GM18507 (cell line): ENCODE measurements at regions not wholly inside any gene's neighbourhood (a gene's known extent, or its start where the extent isn't known, plus 50 kb on each side); places are given as distances from the start of the nearest gene placed in this dataset.

Experiments
- DNase-seq: peaks from one replicate; pipeline ENCODE4 v3.0.0; 2011; ENCODE audit warnings: low read depth; ENCODE audit not compliant: insufficient read length; ENCODE audit errors: extremely low spot score
- FAIRE-seq: peaks from 2 replicates; lab custom pipeline; 2011; peaks lifted over from hg19 to GRCh38; lab: Jason Lieb, UNC

- no peak for FAIRE-seq
- DNase-seq, result no peak
Observed at GRCh38 chr5:57598756-57599155, 116.1 kb upstream of the ACTBL2 start.

GRCh38 chr5:57598097-57598496 is 115.5 kb upstream of the ACTBL2 start:
- FAIRE-seq (no peak), DNase-seq (no peak)

DNA sequence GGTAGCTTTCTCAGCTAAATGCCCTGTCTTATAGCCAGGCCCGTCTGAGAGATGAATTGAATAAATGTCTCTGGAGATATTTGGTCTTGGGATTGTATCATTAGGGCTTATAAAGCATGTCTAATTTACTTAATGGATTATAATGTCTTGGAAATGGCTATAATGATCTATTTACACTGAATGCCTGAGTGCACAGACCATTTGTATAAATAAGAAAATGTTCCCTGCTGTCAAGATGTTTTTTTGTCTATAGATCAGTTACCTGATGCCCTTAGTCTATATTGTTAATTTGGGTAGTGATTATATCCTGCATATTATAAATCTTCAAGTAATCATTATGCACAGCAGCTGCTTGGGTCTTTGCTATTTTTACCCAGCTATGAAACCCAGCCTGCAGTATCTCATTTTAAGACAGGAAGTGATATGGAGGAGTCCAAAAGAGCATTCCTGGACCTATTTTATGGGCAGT is 112.9 kb upstream of the ACTBL2 start:
- DNase-seq (no peak), FAIRE-seq (no peak)

GRCh38 chr5:57594436-57594835 is 111.8 kb upstream of the ACTBL2 start:
- FAIRE-seq (no peak), DNase-seq (no peak)

DNA sequence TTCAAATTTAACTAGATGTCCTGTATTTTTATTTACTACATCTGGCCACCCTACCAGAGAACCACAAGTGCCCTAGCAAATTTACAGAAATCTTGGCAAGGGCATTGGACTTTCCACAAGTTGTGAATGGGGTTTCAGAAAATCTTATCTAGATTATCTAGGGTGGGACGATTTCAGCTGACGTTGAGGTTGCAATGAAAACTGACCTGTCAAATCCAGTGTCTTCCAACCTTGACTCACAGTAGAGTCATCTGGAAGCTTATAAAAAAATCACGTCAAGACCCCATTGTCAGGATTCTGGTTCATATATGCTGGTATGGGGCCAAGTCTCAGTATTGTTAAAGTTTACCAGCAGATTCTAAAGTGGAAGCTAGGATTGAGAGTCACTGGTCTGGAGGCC is 109.6 kb upstream of the ACTBL2 start:
- no peak for FAIRE-seq
- DNase-seq, result no peak

- no peak for FAIRE-seq
- no peak for DNase-seq
Observed at GRCh38 chr5:57586649-57587048, 104.0 kb upstream of the ACTBL2 start.

DNA sequence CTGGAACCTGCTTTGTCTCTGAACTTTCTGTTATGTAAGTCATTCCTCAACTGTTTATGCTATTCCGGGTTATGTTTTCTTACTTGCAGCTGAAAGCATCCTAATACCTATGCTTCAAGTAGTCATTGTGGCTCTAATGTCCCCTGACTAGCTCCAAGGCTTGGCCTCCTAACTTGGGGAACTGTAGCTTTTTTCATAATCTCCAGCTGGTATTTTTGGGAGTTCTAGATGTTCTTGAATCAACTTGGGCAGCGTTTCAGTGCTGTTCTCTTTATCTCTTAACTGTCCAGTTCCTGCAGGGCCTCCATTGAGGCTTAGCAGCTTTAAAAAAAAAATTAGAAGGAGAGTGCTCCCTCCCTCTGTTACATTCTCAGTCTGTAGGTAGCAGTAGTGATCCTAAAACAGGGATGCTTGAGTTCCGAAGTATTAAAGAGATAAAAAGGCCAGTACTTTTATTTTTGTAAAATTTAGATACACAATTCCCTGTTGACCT is 100.0 kb upstream of the ACTBL2 start:
- FAIRE-seq (no peak), DNase-seq (no peak)

DNA sequence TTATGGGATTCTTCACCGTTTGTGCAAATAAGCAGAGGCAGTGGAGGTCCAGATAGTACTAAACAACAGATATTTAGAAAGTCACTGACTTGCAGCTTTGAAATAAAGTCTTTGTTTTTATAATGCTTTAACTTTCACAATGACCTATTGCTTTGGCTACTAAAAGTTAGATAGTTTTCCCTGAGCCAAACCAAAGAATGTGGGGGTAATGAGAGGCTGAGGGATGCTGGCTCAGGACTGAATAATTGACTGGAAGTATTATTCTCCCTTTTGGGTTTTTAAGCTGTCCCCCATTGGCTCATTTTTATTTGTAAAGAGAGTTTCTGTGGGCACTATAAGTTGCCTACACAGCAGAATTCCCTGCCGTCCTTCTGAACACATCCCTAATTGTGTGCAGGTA is 99.2 kb upstream of the ACTBL2 start:
- FAIRE-seq (no peak), DNase-seq (no peak)

- no peak for FAIRE-seq
- DNase-seq, result no peak
Observed at GRCh38 chr5:57581222-57581621, 98.6 kb upstream of the ACTBL2 start.

DNA sequence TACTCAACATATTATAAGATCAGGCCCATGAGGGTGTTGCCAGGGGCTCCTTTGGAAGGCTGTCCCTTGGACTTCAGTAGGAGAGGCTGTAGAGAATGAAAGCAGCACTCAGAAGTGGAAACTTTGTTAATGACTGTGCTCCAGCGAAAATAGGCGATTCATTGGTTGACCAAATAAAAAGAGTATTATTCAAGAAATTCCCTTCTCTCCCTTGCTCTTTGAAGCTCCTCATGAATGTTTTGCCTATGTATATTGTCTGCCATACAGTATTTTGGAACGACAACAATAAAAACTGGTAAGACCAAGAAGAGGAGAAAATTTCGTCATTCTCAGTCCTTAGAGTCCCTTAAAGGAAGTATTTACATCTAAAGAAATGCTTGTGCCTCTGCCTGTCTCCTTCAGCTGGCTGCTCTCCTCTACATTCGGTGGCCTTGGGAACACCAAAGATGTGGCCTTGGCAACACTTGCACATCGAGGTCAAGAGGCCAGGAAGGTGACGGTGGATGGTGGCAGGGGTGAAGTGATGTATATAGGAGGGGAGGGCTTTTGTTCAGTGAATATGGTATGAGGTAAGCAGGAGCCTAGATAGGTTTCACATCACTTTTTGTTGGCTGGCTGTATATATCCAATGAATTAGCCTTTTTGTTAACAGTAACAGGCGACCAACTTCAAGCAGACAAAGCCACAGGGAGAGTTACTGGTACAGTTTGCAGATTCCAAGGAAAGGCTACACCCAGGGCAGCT is 95.0 kb upstream of the ACTBL2 start:
- no peak for FAIRE-seq
- DNase-seq, result no peak

- no peak for FAIRE-seq
- no peak for DNase-seq
Observed at GRCh38 chr5:57576317-57576716, 93.7 kb upstream of the ACTBL2 start.

GRCh38 chr5:57575839-57576238 is 93.2 kb upstream of the ACTBL2 start:
- no peak for FAIRE-seq
- DNase-seq, result no peak

DNA sequence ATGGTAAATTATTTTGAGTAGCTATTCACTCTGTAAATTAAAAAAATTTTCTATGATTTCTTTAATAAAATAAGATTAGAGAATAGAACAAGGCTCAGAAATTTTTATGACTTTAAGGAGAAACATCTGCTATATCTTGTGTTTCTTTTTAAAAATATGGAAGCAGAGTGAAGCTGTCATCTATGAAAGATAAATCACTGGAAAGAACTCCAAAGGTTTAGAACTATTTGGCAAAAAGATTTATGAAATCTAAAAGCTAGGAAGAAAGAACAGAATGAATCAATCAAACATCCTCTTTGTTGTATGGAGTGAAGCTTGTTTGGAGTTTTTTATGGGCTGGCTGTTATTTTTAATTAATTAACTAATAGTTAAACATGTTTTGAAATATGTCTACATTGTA is 89.8 kb upstream of the ACTBL2 start:
- DNase-seq, result no peak
- FAIRE-seq, result no peak

GRCh38 chr5:57569601-57570000 is 87.0 kb upstream of the ACTBL2 start:
- FAIRE-seq (no peak), DNase-seq (no peak)

- DNase-seq (no peak), FAIRE-seq (no peak)
Observed at GRCh38 chr5:57568136-57568535, 85.5 kb upstream of the ACTBL2 start.

DNA sequence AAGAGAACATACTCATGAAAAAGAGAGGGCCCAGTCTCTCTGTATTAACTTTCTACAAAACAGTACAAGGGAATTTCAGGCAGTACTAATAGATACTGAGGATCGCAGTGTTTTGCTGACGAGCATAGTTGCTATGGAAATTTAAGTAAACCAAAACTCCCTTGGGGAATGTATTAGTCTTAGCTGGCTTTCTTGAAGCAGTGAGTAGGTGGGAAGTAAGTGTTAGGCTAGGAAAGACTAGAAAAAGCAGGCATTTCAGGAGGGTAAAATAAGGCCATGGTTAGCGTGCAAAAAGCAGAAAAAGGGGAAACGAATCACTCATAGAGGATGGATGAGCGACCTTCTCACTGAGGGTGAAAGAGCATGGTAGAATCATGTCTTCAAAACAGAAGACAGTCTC is 84.3 kb upstream of the ACTBL2 start:
- FAIRE-seq (no peak), DNase-seq (no peak)

DNA sequence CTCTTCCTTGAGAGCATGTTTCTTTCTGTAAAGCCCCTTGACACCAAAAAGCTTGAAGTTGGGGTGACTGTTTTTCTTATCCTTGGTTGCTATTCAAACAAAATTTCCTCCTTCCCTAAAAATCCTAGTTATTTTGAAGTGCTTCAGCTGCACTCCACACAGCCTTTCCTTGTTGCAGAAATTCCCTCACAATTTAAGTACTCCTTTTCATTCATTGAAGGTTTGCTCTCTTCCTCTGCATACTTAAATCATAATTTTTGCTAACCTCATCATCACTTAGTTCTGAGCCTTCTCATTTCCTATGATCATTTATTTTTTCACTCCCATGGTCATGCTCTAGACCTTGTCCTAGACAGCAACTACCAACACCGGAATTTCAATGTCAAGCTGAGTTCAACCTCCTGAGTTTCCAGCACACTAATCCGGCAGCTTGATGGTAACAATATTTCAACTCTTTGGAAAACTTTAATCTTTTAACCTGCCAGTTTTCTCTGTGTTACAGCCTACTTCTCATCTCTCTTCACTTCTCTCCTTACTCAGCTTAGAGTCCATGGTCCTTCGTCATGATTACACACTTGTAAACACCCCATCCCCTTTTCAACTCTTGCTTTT is 78.7 kb upstream of the ACTBL2 start:
- FAIRE-seq (no peak), DNase-seq (no peak)

DNA sequence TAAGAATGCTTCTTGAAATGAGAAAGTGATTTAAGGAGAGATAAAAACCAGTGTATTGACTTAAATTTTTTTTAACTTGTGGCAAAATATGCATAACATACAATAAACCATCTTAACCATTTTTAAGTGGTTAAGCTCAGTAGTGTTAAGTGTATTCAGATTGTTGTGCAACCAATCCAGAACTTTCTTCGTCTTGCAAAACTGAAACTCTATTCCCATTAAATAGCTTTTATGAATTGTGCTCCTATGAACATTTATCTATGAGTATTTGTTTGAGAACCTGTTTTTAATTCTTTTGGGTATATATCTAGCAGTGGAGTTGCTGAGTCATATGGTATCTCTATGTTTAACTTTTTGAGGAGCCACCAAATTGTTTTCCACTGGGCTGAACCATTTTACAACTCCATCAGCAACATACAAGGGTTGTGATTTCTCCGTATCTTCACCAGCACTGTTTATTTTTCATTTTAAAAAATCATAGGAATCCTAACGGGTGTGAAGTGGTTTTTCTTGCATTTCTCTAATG is 76.6 kb upstream of the ACTBL2 start:
- FAIRE-seq, result no peak

DNA sequence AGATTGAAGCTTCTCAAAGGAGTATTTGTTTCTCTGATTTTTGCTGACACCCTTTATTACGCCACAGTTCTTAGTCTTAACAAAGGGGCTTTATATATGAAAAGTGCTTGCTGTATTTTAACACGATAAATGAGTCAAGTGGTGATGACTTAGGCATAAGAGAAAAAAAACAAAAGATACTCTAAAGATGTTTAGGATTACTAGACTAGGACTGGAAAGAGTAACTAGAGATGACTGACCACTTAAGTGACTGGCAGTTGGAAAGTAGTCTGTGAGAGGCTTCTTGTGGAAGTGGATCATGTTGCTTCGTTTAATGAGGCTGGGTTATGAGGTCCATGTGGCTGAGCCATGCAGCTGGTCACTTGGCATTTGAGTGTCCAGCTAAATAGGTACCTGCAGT is 69.4 kb upstream of the ACTBL2 start:
- no peak for FAIRE-seq
- DNase-seq, result no peak

More for the DNA sequence above, 76.6 kb upstream of the ACTBL2 start:
- DNase-seq, result no peak

DNA sequence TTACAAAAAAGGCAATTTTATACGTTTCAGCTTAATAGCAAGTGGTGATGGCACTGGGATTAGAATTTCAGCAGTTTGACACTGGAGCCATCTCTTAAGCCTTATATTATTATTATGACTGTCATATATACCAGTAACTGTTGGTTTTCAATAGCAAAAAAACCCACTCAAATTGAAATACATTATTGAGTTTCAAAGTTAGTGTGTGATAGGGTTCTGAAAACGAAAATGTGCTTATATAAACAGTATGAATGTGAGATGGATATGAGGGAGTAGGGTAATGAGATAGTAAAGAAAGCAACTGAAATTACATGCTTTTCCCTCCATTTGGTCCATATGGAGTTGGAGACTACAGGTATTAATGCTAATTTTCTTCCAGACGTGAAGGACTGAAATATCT is 68.6 kb upstream of the ACTBL2 start:
- FAIRE-seq, result no peak

GRCh38 chr5:57550132-57550531 is 67.5 kb upstream of the ACTBL2 start:
- FAIRE-seq, result no peak
- no peak for DNase-seq

More for the DNA sequence above, 68.6 kb upstream of the ACTBL2 start:
- no peak for DNase-seq
